Calu3 (cell line): ENCODE measurements at regions not wholly inside any gene's neighbourhood (a gene's known extent, or its start where the extent isn't known, plus 50 kb on each side); places are given as distances from the start of the nearest gene placed in this dataset.

Experiments
- BruUV-seq: library from RNA; stranded (reverse); fragments of 400-500 nt; replicated peaks from 2 replicates; lab custom pipeline; 2021; lab: Mats Ljungman, UMichigan
- CTCF ChIA-PET: fragments of 300-600 bp; sonication (Branson Sonifier 250); formaldehyde crosslinking; loops from one replicate; lab custom pipeline; 2022; ENCODE audit warnings: antibody characterized with exemption; lab: Charles Lee
- DNase-seq: peaks from one replicate; pipeline ENCODE4 v3.0.0; 2022
- H3K27ac Mint-ChIP-seq: one replicate; pipeline ENCODE4 v1.8.0; 2022; ENCODE audit warnings: mixed read lengths; ENCODE audit not compliant: unreplicated experiment
- H3K27me3 Mint-ChIP-seq: one replicate; pipeline ENCODE4 v1.8.0; 2022; ENCODE audit warnings: mixed read lengths; ENCODE audit not compliant: unreplicated experiment
- H3K36me3 Mint-ChIP-seq: one replicate; pipeline ENCODE4 v1.8.0; 2022; ENCODE audit warnings: mild to moderate bottlenecking, moderate library complexity, mixed read lengths; ENCODE audit not compliant: insufficient read depth, unreplicated experiment
- H3K4me1 Mint-ChIP-seq: one replicate; pipeline ENCODE4 v1.8.0; 2022; ENCODE audit warnings: mild to moderate bottlenecking, low read depth, mixed read lengths; ENCODE audit not compliant: unreplicated experiment
- H3K4me3 Mint-ChIP-seq: one replicate; pipeline ENCODE4 v1.8.0; 2022; ENCODE audit warnings: mild to moderate bottlenecking, low read depth, moderate library complexity, mixed read lengths; ENCODE audit not compliant: unreplicated experiment
- H3K9me3 Mint-ChIP-seq: one replicate; pipeline ENCODE4 v1.8.0; 2022; ENCODE audit warnings: low read depth, mixed read lengths; ENCODE audit not compliant: unreplicated experiment
- intact Hi-C: fragments of 100-400 bp; cut with micrococcal nuclease; formaldehyde crosslinking; loops from one replicate; pipeline ENCODE4 v1.10.0; 2022; ENCODE audit not compliant: unreplicated experiment
- TF ChIP-seq, protein P1 (sequence below): fragments of 200-600 bp; IDR thresholded peaks from one replicate; pipeline ENCODE4 v1.8.0; 2022; ENCODE audit warnings: antibody characterized with exemption; ENCODE audit not compliant: unreplicated experiment

DNA sequence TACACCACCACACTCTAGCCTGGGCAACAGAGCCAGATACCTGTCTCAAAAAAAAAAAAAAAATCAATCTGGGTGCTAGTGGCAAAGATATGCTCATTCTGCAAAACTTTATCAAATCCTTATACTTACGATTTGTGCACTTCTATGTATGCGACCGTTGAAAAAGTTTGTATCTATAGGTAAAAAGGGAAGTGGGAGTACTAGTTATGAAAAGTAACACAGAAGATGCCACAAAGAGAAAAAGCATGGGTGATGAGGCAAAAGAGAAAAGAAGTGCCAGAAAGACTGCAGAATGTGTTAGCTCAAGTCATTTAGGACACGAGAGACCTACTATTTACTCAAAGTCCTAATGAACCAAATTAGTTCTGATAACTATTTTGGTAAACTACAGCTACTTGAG lies 407.8 kb downstream of the SHQ1 start:
- CTCF ChIA-PET = interaction anchor here (0.7 kb wide), 2 partner anchors 9 to 584 kb away, joined by 3 read pairs; no protein-coding TSS in a partner anchor
- no peak overlapping the region for H3K27ac Mint-ChIP-seq
- H3K4me3 Mint-ChIP-seq = no peak overlapping the region
- BruUV-seq = no TSS peak
- intact Hi-C loops = no loop called here
- H3K36me3 Mint-ChIP-seq = peaks cover 27% of the 10 kb centered on the region
- H3K27me3 Mint-ChIP-seq = no peaks in the 10 kb centered on the region
- no peak for DNase-seq
- no peaks in the 10 kb centered on the region for H3K9me3 Mint-ChIP-seq
- TF ChIP-seq, protein P1, sequence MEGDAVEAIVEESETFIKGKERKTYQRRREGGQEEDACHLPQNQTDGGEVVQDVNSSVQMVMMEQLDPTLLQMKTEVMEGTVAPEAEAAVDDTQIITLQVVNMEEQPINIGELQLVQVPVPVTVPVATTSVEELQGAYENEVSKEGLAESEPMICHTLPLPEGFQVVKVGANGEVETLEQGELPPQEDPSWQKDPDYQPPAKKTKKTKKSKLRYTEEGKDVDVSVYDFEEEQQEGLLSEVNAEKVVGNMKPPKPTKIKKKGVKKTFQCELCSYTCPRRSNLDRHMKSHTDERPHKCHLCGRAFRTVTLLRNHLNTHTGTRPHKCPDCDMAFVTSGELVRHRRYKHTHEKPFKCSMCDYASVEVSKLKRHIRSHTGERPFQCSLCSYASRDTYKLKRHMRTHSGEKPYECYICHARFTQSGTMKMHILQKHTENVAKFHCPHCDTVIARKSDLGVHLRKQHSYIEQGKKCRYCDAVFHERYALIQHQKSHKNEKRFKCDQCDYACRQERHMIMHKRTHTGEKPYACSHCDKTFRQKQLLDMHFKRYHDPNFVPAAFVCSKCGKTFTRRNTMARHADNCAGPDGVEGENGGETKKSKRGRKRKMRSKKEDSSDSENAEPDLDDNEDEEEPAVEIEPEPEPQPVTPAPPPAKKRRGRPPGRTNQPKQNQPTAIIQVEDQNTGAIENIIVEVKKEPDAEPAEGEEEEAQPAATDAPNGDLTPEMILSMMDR = no peak
- H3K4me1 Mint-ChIP-seq = peaks cover 43% of the 10 kb centered on the region

DNA sequence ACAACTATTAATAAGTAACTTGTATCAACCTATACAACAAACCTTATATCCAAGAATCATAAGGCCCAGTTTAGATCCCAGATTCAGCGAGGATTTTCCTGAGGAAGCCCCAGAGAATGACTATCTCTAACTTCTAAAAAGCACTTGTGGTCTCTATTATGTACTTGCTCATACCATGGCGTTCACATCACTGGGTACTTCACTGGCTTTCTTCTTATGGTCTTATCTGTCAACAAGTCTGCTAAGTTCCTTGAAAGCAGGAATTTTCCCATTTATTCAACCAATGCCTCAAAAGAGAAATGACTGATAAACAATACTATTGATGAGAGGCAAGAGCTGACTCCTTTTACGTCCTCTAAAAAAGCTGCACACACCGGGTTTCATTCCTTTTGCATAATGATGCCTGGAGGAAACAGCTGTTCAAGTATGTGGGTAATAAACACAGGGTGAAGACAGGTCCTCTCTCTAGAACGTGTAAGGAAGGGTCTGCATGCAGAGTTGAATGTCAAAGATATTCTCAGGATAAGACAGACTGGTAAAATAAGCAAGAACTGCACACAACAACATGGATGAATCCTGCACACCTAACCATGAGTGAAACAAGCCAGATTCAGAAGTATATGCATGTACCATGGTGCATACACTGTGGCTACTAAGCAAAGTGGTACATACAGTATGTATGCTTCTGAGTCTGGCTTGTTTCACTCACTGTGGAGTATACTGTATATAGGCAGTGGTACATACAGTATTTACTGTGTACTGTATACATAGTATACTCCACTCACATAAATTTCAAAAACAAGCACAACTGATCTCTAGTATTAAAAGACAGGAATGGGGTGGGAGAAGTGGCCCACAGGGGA lies 408.7 kb downstream of the SHQ1 start:
- no peaks in the 10 kb centered on the region for H3K9me3 Mint-ChIP-seq
- CTCF ChIA-PET = no interaction called here
- no TSS peak for BruUV-seq

DNA sequence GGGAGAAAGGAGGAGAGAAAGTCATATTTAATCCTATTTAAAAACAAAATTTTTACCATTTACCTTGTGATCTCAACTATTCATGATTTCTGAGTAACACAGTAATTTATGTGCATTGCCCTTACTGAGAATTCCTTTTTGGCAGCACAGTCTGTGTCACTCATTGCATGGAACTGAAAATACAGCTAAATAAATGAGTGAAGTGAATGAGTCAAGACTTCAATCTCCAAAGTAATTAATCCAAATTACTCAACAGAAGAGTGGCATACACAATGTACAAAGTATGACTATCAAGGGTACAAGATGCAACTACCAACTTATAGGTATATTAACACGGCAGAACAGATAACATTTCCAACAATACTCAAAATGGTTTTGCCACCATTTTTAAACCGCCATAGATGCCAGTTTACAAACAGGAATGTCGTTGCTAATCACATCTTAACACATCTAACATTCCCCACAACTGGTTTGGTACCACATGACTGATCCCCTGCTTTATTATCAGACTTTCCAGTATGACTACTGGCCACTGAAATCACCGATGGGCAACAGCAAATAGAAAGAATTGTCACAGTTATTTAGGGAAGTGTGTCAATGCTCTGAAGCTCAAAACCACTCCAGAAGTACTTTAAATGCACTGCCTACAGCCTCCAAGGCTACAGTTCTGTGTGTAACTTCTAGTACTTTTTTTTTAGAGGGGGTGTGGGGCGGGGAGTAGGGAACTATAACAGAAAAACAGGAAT lies 410.4 kb downstream of the SHQ1 start:
- peaks cover 32% of the 10 kb centered on the region for H3K4me1 Mint-ChIP-seq
- CTCF ChIA-PET = no interaction called here

More for the DNA sequence above, 408.7 kb downstream of the SHQ1 start:
- no peak overlapping the region for H3K27ac Mint-ChIP-seq
- intact Hi-C loops = no loop called here
- TF ChIP-seq, protein P1 = no peak
- H3K36me3 Mint-ChIP-seq = peaks cover 20% of the 10 kb centered on the region
- no peak for DNase-seq
- no peaks in the 10 kb centered on the region for H3K27me3 Mint-ChIP-seq
- peaks cover 42% of the 10 kb centered on the region for H3K4me1 Mint-ChIP-seq
- no peak overlapping the region for H3K4me3 Mint-ChIP-seq

DNA sequence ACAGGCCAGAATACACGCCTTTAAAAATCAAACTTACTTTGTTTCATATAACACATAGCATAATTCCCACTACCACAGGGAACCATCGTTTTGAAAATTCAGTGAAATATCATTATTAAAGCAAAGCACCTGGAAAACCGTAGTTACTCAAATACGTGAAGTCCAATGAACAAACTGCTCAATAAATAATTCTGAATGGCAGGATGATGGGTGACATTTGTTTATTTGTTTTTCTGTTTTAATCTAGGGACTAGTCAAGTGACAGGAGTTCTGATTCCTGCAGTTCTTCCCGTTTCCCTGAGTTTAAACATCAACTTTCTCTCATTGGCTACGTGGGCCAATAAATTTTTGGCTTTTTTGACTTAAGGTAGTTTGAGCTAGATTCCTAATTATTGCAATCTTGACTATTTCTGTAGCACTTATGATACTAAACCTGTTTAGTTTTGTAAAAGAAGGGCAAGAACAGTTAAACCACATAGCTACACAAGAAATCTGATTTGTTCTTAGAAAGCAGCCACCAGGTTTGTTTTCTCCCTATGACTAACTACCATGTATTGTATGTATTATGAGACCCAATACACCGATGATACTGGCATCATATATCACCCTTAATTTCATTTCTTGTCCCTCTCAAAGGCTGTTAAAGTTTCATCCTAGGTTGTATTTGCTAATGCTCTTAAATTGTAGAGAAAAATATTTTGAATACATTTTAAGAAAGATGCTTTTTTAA lies 411.2 kb downstream of the SHQ1 start:
- intact Hi-C loops = no loop called here
- H3K4me3 Mint-ChIP-seq = no peak overlapping the region
- no peaks in the 10 kb centered on the region for H3K9me3 Mint-ChIP-seq
- H3K27ac Mint-ChIP-seq = no peak overlapping the region
- no peaks in the 10 kb centered on the region for H3K27me3 Mint-ChIP-seq
- CTCF ChIA-PET = no interaction called here
- H3K4me1 Mint-ChIP-seq = peaks cover 32% of the 10 kb centered on the region
- TF ChIP-seq, protein P1 = no peak
- no peak for DNase-seq
- BruUV-seq = no TSS peak
- no peaks in the 10 kb centered on the region for H3K36me3 Mint-ChIP-seq

More for the DNA sequence above, 410.4 kb downstream of the SHQ1 start:
- no peak overlapping the region for H3K4me3 Mint-ChIP-seq
- no peaks in the 10 kb centered on the region for H3K27me3 Mint-ChIP-seq
- intact Hi-C loops = no loop called here
- no TSS peak for BruUV-seq
- H3K9me3 Mint-ChIP-seq = no peaks in the 10 kb centered on the region
- no peak for DNase-seq
- TF ChIP-seq, protein P1 = no peak
- H3K27ac Mint-ChIP-seq = no peak overlapping the region
- H3K36me3 Mint-ChIP-seq = peaks cover 4% of the 10 kb centered on the region
